OCI-LY1 (cell line): ENCODE measurements at regions not wholly inside any gene's neighbourhood (a gene's known extent, or its start where the extent isn't known, plus 50 kb on each side); places are given as distances from the start of the nearest gene placed in this dataset.

Experiments
- CTCF ChIP-seq: fragments of 200-600 bp; sonication (generic), shearing (Covaris generic); IDR thresholded peaks from 2 replicates; pipeline ENCODE4 v1.5.1; 2017; ENCODE audit warnings: mild to moderate bottlenecking, antibody characterized with exemption, low read length, moderate library complexity, mixed read lengths
- EZH2 ChIP-seq: fragments of 200-600 bp; sonication (generic), shearing (Covaris generic); IDR thresholded peaks from 2 replicates; pipeline ENCODE4 v1.8.0; 2017; ENCODE audit warnings: borderline replicate concordance, mixed run types, mild to moderate bottlenecking, antibody characterized with exemption, low read length, moderate library complexity, mixed read lengths

- TF ChIP-seq CTCF (no peak), EZH2 (no peak)
Observed at GRCh38 chr13:111492958-111493357, 172.5 kb downstream of the TEX29 start.
